ACHN (cell line): ENCODE measurements at regions not wholly inside any gene's neighbourhood (a gene's known extent, or its start where the extent isn't known, plus 50 kb on each side); places are given as distances from the start of the nearest gene placed in this dataset.
"Not testable (repeated sequence)": the region's sequence is repeated elsewhere in the genome, so short reads cannot be mapped to it uniquely, and the experiment has no call there.

Experiments used
- DNase-seq: peaks from one replicate; pipeline ENCODE4 v3.0.0-alpha.2; 2015
- in situ Hi-C: cut with HindIII; loops from 2 replicates; pipeline ENCODE4 v1.10.0; 2017; ENCODE audit warnings: low sequenced_read_pairs, low pct_ligation_motif_present, low pct_unique_long_range_greater_than_20kb

DNA sequence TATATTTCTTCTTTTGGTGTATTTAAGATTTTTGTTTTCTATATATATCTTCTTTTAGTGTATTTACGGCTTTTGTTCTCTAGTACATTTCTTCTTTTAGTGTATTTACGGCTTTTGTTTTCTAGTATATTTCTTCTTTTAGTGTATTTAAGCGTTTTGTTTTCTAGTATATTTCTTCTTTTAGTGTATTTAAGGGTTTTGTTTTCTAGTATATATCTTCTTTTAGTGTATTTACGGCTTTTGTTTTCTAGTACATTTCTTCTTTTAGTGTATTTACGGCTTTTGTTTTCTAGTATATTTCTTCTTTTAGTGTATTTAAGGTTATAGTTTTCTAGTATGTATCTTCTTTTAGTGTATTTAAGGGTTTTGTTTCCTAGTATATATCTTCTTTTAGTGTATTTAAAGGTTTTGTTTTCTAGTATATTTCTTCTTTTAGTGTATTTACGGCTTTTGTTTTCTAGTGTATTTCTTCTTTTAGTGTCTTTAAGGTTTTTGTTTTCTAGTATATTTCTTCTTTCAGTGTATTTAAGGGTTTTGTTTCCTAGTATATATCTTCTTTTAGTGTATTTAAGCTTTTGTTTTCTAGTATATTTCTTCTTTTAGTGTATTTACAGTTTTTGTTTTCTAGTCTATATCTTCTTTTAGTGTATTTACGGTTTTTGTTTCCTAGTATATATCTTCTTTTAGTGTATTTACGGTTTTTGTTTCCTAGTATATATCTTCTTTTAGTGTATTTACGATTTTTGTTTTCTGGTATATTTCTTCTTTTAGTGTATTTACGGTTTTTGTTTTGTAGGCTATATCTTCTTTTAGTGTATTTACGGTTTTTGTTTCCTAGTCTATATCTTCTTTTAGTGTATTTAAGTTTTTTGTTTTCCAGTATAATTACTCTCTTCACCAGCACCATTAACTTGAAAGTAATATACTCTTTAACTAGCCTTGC, 249.4 kb downstream of the SHOX start:
- in situ Hi-C loops, result not testable (repeated sequence)

DNA sequence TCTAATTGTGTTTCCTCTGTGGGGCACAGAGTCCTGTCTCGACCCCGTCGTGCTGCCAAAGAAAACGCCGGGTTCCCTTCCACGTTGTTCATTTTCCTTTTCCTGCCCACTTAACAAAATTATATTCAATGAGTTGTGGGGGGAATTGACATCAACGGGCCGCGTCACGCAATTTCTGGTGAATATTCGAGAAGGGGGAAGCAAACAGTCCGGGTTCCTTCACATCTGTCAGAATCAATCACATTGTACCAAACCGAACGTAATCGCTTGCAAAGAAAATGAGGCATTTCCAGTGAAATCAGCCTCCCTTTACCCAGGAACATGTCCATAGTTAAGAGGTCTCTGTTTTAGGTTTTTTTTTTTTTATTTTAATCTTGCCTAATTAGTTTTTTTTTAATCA, 243.5 kb downstream of the SHOX start:
- no peak for DNase-seq
- in situ Hi-C loops, result no loop called here

More for the DNA sequence above, 249.4 kb downstream of the SHOX start:
- DNase-seq, result not testable (repeated sequence)

DNA sequence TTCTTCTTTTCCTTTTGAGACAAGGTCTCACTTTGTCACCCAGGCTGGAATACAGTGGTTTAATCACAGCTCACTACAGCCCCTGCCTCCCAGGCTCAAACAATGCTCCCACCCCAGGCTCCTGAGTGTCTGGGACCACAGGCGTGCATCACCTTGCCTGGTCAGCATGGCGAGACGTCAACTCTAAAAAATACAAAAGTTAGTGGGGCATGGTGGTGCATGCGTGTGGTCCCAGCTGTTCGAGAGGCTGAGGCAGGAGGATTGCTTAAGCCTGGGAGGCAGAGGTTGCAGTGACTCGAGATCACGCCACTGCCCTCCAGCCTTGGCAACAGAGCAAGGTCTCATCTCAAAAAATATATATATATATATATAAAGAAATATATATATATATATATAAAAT, 242.4 kb downstream of the SHOX start:
- DNase-seq, result no peak
- in situ Hi-C loops, result no loop called here

DNA sequence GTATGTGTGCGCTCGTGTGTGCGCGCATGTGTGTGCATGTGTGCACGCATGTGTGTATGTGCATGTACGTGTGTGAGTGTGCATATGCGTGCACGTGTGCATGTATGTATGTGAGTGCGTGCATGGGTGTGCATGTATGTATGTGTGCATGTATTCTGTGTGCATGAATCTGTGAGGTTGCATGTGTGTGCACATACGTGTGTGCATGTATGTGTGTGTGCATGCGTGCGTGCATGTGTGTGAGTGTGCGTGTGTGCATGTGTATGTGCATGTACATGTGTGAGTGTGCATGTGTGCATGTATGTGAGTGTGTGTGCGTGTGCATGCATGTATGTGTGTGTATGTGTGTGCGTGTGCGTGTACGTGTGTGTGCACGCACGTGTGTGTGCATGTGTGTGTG, 241.5 kb downstream of the SHOX start:
- no peak for DNase-seq
- in situ Hi-C loops, result no loop called here

DNA sequence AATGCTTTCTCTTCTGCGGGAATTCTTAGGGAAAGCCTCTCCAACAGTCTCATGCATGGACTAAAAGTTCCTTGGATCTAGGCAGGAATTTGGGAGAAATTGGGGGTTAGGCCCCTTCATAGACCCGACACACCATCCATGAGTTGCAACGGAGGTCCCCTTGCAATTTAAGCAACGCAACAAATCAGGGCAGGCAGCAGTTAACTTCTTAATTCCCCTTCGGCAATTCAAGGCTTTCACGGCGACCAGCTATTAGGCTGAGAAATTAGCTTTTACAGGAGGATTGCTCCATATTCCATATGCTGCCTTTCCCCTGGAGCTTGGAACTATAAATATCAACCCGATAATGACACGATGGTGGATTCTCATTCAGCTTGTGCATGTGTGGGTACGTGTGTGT, 241.0 kb downstream of the SHOX start:
- no peak for DNase-seq
- in situ Hi-C loops, result no loop called here

DNA sequence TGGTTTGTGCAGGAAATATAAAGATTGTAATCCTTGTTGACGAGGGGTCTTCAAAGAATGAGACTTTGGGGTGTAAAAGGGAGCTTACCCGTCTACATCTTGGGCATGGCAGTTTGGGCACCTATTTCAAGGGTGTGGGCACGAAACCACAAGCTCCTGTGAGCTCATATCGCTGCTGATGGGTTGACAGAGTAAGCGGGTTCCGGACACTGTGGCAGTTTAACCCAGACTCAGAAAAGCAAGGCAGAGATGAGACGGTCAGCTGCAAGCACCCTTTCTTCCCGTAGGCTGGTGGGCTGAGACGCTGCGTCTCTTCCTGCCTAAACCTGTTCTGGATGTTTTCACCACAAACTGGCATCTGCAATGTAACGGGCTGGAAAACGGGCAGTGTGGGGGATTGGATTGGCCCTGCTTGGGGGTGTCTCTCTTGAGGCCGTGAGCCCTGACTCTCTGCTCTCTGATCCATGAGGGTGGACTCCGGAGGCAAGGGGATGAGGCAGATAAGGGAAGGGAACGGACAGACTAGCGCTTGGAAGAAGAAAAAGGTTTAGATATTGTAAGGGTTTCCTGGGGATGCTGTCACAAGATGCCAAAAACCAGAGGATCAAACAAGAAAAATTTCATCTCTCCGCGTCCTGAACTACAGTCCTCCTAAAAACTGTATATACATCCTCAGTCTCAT, 237.5 kb downstream of the SHOX start:
- in situ Hi-C loops, result no loop called here
- DNase-seq, result no peak

DNA sequence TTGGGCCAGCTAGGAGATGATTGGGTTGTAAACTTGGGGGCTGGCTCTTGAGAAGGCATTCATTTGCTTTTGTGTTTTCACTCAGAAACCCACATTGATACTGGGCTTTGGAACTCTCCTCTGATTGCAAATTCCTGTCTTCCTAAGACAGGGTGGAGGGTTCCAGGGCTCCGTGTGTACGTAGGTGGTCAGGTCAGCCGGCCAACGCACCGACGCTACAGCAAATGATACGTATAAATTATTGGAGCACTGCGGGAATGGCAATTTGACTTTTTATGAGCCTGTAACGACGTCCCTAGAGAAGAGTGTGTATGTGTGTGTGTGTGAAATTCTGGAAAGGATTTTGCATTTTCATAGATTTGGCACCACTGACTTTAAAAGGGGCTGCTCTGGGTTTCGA, 236.9 kb downstream of the SHOX start:
- in situ Hi-C loops, result no loop called here
- no peak for DNase-seq

DNA sequence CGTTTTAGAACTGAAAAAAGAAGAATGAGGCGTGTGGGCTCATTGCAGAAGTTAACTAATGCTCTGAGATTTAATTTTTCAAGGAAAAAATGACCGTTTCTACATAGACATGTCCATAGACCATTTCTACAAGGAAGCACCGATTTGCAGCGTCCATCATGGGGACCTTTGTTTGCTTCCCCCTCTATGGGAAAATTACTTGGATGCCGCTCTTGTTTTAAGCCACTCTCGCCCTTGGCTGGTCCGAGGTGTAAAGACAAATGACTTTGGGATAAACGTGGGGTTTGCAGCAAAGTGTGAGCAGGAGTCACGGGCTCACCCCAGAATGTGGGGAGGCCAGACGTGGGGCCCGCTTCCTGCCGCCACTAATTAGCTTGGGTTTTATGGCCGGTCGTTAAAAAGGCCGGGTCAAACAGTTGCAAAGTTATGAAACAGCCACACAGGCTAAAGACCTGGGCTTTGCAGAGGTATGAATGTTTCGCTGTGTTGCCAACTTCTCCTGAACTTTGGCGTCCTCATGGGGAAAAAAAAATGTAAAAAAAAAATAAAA, 235.9 kb downstream of the SHOX start:
- in situ Hi-C loops, result no loop called here
- no peak for DNase-seq

DNA sequence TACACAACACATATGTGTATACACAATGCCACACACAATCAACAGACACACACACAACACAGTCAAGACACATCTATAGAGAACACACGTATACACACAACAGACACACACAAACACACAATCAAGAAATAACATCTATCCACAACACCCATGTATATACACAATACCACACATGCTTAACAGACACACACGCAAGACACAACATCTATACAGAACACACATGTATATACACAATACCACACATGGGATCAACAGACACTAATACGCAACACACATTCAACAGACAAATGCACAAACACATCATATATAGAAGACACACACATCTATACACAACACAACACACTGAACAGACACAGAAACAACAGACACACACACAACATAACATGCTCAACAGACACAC, 234.8 kb downstream of the SHOX start:
- no peak for DNase-seq
- in situ Hi-C loops, result no loop called here

DNA sequence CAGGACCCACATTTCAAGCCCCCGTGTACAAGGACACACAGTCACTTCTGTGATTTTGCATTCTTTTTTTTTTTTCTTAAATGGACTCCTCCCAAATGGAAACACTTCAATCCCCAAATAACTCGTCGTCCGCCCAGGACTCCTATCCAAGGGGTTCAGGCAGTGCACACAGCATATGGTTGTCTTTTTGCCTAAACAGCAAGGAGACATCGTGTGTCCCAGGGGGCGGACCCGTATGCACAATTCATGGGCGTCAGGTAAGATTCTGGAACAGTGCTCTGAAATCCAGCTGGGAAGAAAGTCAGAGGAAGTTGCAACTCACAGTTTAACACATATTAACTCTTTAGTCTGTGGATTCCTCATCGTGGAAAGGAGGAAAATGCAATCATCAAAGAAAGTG, 231.3 kb downstream of the SHOX start:
- no peak for DNase-seq
- in situ Hi-C loops, result no loop called here

DNA sequence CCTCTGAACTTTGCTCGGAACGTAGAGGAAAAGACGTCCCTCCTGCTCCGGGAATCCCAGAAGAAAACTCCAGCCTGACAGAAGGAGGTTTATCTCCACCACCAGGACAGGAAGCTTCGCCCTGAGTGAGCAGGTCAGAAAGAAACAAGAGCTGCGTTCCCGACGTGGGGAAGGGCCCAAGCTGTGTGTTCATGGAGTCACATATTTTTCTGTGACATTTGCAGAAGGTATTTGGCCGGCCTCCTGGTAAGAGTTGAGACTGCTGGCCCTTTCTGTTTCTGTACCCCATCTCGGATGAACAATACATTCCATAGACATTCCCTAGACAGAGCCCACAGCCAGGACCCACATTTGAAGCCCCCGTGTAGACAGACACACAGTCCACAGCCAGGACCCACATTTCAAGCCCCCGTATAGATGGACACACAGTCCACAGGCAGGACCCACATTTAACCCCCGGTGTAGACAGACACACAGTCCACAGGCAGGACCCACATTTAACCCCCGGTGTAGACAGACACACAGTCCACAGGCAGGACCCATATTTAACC, 230.8 kb downstream of the SHOX start:
- in situ Hi-C loops, result no loop called here
- DNase-seq, result no peak

DNA sequence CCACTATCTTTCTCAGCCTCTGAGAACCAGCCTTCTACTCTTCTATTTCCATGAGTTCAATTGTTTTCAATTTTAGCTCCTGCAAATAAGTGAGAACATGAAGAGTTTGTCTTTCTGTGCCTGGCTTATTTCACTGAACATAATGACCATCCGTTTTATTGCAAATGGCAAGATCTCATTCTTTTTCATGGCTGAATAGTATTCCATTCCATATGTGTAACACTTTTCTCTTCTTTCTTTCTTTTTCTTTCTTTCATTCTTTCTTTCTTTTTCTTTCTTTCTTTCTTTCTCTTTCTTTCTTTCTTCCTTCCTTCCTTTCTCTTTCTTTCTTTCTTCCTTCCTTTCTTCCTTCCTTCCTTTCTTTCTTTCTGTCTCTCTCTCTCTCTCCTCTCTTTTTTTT, 228.7 kb downstream of the SHOX start:
- no peak for DNase-seq
- in situ Hi-C loops, result no loop called here

DNA sequence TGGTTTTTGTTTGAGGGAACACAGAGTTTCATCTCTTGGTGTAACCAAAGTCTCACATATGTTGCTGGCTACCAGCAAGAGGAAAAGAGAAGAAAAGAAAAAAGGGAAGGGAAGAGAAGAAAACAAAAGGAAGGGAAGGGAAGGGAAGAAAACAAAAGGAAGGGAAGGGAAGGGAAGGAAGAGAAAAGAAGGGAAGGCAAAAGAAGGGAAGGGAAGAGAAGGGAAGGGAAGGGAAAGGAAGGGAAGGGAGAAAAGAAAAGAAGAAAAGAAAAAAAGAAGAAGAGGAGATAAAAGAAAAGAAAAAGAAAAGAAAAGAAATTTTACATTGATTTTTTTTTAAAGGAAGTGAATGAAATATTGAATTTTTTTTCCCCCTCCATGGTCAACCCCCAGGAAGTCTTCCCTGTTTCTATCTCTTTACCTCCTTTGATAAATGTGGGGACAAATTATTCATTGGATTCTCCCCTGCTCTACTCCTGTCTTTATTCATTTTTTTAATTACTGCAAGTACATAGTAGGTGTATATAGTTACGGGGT, 228.0 kb downstream of the SHOX start:
- no peak for DNase-seq
- in situ Hi-C loops, result no loop called here

DNA sequence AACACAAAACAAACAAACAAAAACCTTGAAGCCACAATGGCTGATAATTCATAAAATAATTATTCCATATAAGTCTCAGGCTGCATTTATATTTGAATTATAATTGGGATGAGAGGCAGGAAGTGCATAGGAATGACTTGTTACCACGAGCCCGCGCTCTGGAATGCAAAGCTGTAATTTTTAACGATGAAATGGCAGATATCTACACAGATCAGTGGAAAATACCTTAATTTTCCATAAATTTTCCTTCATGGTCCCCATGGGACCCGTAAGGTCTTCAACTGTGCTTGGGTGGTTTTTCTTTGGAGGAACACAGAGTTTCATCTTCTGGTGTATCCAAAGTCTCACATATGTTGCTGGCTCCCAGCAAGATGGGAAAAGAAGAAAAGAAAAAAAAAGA, 226.8 kb downstream of the SHOX start:
- no peak for DNase-seq
- in situ Hi-C loops, result no loop called here

DNA sequence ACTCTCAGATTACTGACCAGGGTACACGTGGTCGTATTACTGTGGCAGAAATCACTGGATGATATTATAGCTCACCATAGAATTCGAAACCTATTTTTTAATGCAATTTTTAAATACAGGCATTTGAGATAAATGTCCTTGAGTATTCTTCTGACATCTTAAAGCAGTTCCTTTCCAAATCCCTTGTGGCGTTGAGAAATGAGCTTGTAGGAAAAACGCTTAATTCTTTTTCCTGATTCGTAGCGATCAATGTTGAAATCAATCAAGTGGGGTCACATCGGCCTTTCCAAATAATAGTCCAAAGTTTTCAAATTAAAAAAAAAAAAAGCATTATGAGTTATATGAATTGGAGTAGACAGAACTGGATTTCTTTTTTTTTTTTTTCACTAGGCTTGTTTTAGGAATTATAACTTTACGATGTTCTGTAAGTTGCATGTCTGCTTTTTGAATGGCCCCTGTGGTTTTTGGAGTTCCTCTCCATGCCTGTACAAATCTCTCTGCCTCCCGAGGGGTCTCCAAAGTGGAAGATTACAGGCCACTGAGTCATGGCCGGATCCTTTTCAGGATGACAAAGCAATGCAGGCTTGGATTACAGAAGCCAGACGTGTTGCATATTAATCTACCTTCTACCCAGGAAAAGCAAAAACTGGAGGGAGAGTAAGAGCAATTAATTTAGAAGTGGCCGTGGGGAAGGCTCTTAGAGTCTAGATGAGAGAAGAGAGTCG, 226.1 kb downstream of the SHOX start:
- in situ Hi-C loops, result no loop called here
- no peak for DNase-seq

DNA sequence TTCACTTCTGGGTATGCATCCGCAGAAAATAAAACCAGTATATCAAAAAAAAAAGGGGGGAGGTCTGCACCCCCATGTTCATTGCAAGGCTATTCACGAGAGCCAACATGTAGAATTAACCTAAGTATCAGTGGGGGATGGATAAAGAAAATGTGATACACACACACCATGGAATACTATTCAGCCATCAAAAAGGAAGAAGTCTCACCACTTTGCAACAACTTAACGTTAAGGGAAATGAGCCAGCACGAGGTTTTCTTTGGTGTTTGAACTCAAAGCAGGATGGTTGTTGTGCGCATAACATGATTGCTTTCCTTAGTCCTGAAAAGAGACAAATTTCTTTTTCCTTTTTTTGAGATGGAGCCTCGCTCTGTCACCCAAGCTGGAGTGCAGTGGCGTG, 222.7 kb downstream of the SHOX start:
- DNase-seq, result no peak
- in situ Hi-C loops, result no loop called here

DNA sequence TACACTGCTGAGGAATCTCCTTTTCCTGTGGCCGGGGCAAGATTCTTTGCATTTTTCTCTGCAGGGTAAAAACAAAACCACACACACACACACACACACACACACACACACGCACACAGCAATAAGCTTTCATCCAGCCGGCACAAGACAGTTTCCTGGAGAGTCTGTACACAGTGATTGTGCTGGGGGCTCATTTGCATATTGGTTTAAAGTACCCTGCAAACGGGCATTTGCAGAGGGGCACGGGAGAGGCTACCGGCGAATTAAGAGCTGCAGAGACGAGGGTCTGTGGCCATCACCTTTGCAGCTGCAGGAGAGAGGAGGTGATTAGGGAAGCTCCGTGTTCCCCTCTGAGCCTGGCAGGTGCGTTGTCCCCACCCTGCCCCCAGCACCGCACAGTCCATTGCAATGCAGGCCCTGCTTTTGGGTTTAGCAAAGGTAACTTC, 219.9 kb downstream of the SHOX start:
- in situ Hi-C loops, result no loop called here
- DNase-seq, result no peak

DNA sequence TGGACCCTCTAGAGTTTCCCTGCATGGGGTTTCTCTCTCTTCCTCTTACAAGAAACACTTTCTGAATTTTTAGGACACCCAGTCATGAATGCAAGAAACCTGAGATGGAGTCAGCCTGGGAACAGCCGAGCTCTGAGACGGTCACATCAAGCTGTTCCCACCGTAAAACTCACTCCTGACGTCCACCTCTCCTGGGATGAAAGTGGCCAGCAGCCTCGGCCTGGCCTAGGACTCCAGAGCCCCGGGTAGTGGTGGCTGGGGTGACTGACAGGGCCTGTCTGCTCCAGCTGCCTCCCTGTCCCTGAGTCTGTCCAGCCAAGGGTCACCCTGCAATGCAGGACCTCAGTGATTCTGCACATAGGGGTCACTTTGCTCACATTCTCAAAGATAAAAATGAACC, 217.8 kb downstream of the SHOX start:
- DNase-seq, result no peak
- in situ Hi-C loops, result no loop called here

DNA sequence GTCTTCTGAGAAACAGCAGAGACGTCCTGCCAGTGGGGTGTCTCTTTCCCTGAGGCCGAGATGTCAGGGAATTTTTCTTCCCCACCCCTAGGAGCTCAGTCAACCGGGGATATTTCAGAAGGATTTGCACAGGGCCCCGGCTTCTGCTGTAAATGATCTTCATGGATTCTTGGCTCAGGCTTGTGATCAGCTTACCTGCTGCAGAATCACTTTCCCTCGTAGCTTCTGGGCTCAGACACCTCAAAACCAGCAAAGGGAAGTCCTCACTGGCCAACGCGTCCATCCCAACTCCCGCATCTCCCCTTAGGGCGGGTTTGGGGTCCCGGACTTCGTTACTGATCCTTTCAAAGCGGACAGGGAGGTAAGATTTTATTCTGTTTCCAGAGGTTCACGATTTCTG, 212.7 kb downstream of the SHOX start:
- in situ Hi-C loops, result no loop called here
- no peak for DNase-seq
